AG04450 (cell line): ENCODE measurements at regions not wholly inside any gene's neighbourhood (a gene's known extent, or its start where the extent isn't known, plus 50 kb on each side); places are given as distances from the start of the nearest gene placed in this dataset.

Experiments used
- CTCF ChIA-PET: fragments of 300-600, 350-600 bp; formaldehyde crosslinking; extraction: SDS; loops from one replicate; lab custom pipeline; 2022; ENCODE audit warnings: antibody characterized with exemption, inconsistent platforms; lab: Charles Lee
- POLR2A ChIA-PET: fragments of 350-600 bp; formaldehyde crosslinking; extraction: SDS; loops from one replicate; lab custom pipeline; 2021; ENCODE audit warnings: antibody characterized with exemption, inconsistent platforms; lab: Yijun Ruan, JAX
- DNase-seq: peaks from one replicate; pipeline ENCODE4 v3.0.0-alpha.2; 2011; ENCODE audit warnings: low read depth, low spot score
- H3K27ac ChIP-seq: one replicate; pipeline ENCODE4 v1.5.1; 2012; ENCODE audit warnings: low read depth, low read length, control low read depth
- H3K27me3 ChIP-seq: one replicate; pipeline ENCODE4 v1.6.0; 2012; ENCODE audit warnings: low read length; ENCODE audit not compliant: control insufficient read depth, insufficient read depth
- H3K4me3 ChIP-seq: 2 replicates; pipeline ENCODE4 v1.5.1; 2011; ENCODE audit warnings: mild to moderate bottlenecking, low read depth, low read length, control low read depth
- H3K9me3 ChIP-seq: 2 replicates; pipeline ENCODE4 v1.5.1; 2012; ENCODE audit warnings: low read length; ENCODE audit not compliant: control insufficient read depth, insufficient read depth
- CTCF ChIP-seq: IDR thresholded peaks from 2 replicates; pipeline ENCODE4 v1.5.1; 2011; ENCODE audit warnings: low read depth, low read length, control low read depth, inconsistent platforms

GRCh38 chr6:22473991-22474682 is 95.2 kb upstream of the HDGFL1 start:
- ChIA-PET CTCF (no interaction called here), POLR2A (no interaction called here)
- TF ChIP-seq CTCF: no peak

GRCh38 chr6:22476811-22477390 is 92.5 kb upstream of the HDGFL1 start:
- TF ChIP-seq CTCF: no peak
- no peak for DNase-seq
- ChIA-PET CTCF (no interaction called here), POLR2A (no interaction called here)
- Histone ChIP-seq H3K4me3 (no peak overlapping the region), H3K27ac (no peak overlapping the region), H3K27me3 (no peaks in the 10 kb centered on the region), H3K9me3 (no peaks in the 10 kb centered on the region; the same call in 1 of the 2 replicates)

More at GRCh38 chr6:22473991-22474682, 95.2 kb upstream of the HDGFL1 start:
- DNase-seq: no peak
- Histone ChIP-seq H3K9me3 (no peaks in the 10 kb centered on the region; the same call in 1 of the 2 replicates), H3K27ac (no peak overlapping the region), H3K27me3 (no peaks in the 10 kb centered on the region), H3K4me3 (no peak overlapping the region)

GRCh38 chr6:22497276-22497675 is 72.1 kb upstream of the HDGFL1 start:
- ChIA-PET CTCF (no interaction called here), POLR2A (no interaction called here)
- TF ChIP-seq CTCF: no peak
- H3K9me3 ChIP-seq: no peaks in the 10 kb centered on the region
- H3K27me3 ChIP-seq: no peaks in the 10 kb centered on the region
- no peak for DNase-seq
- H3K27ac ChIP-seq: no peak overlapping the region
- no peak overlapping the region for H3K4me3 ChIP-seq

- H3K9me3 ChIP-seq: no peaks in the 10 kb centered on the region
- no peak overlapping the region for H3K27ac ChIP-seq
- no peak for DNase-seq
- TF ChIP-seq CTCF: no peak
- no peak overlapping the region for H3K4me3 ChIP-seq
- CTCF ChIA-PET: no interaction called here
- H3K27me3 ChIP-seq: no peaks in the 10 kb centered on the region
- POLR2A ChIA-PET: no interaction called here
Observed at GRCh38 chr6:22499815-22500214, 69.6 kb upstream of the HDGFL1 start.

GRCh38 chr6:22506496-22506895 is 62.9 kb upstream of the HDGFL1 start:
- ChIA-PET CTCF (no interaction called here), POLR2A (no interaction called here)
- TF ChIP-seq CTCF: no peak
- no peaks in the 10 kb centered on the region for H3K27me3 ChIP-seq
- H3K9me3 ChIP-seq: no peaks in the 10 kb centered on the region
- no peak overlapping the region for H3K4me3 ChIP-seq
- DNase-seq: no peak
- no peak overlapping the region for H3K27ac ChIP-seq
